H1 (cell line): ENCODE measurements at regions not wholly inside any gene's neighbourhood (a gene's known extent, or its start where the extent isn't known, plus 50 kb on each side); places are given as distances from the start of the nearest gene placed in this dataset.

Experiments
- EGR1 ChIP-seq: IDR thresholded peaks from 2 replicates; pipeline ENCODE4 v1.6.1; 2011; ENCODE audit warnings: low read depth, low read length, borderline replicate concordance
- GTF2F1 ChIP-seq: IDR thresholded peaks from 2 replicates; pipeline ENCODE4 v1.6.1; 2012; ENCODE audit warnings: low read depth, low read length, improper control_type of control experiment, borderline replicate concordance
- JUN ChIP-seq: IDR thresholded peaks from 2 replicates; pipeline ENCODE4 v1.6.1; 2011; ENCODE audit warnings: low read depth, mild to moderate bottlenecking, improper control_type of control experiment, low read length
- JUND ChIP-seq: IDR thresholded peaks from 2 replicates; pipeline ENCODE4 v1.6.1; 2011; ENCODE audit warnings: mild to moderate bottlenecking, improper control_type of control experiment, low read length
- RAD21 ChIP-seq, 2 experiments: IDR thresholded peaks in 1 of 2; conservative IDR thresholded peaks in 1 of 2; 2 replicates each; pipeline ENCODE4 v1.6.1; 2011; ENCODE audit warnings: low read depth in 2 of 2, low read length in 2 of 2, improper control_type of control experiment in 1 of 2, inconsistent platforms in 1 of 2, mild to moderate bottlenecking in 1 of 2, moderate library complexity in 1 of 2
- RNF2 ChIP-seq: fragments of 200-900, 300-1000 bp; sonication (generic); IDR thresholded peaks from 2 replicates; pipeline ENCODE4 v1.7.1; 2016; ENCODE audit warnings: borderline replicate concordance, low read depth, mild to moderate bottlenecking, antibody characterized with exemption, low read length; ENCODE audit not compliant: poor library complexity, severe bottlenecking; ENCODE audit errors: missing control alignments
- SIN3A ChIP-seq, 2 experiments: IDR thresholded peaks in 1 of 2; conservative IDR thresholded peaks in 1 of 2; 2 replicates each; pipeline ENCODE4 v1.6.1; 2011 to 2012; ENCODE audit warnings: low read length in 2 of 2, improper control_type of control experiment in 1 of 2, low read depth in 1 of 2, mild to moderate bottlenecking in 1 of 2
- SP4 ChIP-seq: IDR thresholded peaks from 2 replicates; pipeline ENCODE4 v1.6.1; 2012; ENCODE audit warnings: low read length, inconsistent platforms
- YY1 ChIP-seq: IDR thresholded peaks from 2 replicates; pipeline ENCODE4 v1.6.1; 2011; ENCODE audit warnings: low read depth, mild to moderate bottlenecking, low read length
- ZNF274 ChIP-seq: IDR thresholded peaks from 2 replicates; pipeline ENCODE4 v1.7.0; 2012; ENCODE audit warnings: low read length, borderline replicate concordance; ENCODE audit errors: extremely low read depth

DNA sequence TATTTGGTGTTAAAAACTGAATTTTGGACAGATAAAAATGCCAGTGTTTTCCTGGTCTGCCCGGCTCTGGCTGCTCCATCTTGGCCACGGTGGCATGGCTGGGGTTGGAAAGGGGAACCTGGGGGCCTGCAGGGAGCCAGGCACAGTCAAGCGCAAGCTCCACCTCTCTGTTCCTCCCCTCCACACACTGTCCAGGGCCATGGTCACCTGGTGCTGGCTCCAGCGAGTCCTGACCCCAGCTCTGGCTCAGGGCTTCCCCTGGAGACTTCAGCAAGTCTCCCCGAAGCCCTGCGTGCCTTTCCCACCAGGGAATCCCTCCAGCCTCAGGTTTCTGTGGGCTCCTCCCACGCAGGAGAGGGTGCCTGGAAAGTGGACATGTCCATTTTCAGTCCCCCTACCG, 298.5 kb downstream of the QKI start (continued):
- TF ChIP-seq SP4 (no peak), JUN (no peak), RNF2 (no peak), GTF2F1 (no peak), SIN3A (conservative IDR thresholded peaks at IDR 0.05 in 1 of 2, IDR thresholded peaks at IDR 0.05 in 1 of 2; ENCODE audit: low read depth in 1 of 2, low read length in 2 of 2) (no peak), RAD21 (IDR thresholded peaks at IDR 0.05 in 1 of 2, conservative IDR thresholded peaks at IDR 0.05 in 1 of 2; ENCODE audit: low read depth in 2 of 2, low read length in 2 of 2) (no peak), EGR1 (no peak), JUND (no peak), ZNF274 (no peak), YY1 (no peak)
